ENCODE measurements at regions not wholly inside any gene's neighbourhood (a gene's known extent, or its start where the extent isn't known, plus 50 kb on each side); places are given as distances from the start of the nearest gene placed in this dataset.

- no peak overlapping the region for H3K9ac ChIP-seq (ENCODE audit: low read length in 3 of 3)
- H3K4me1 ChIP-seq (ENCODE audit: control insufficient read depth in 2 of 3, insufficient read depth in 2 of 3, low read depth in 1 of 3, low read length in 3 of 3) = no peaks in the 10 kb centered on the region
- DNase-seq (no peak), FAIRE-seq (no peak)
- intact Hi-C loops (cut with DNase I) = no loop called here
- no peak for TF ChIP-seq CTCF (IDR thresholded peaks at IDR 0.05; ENCODE audit: borderline replicate concordance, extremely low read depth, insufficient read depth)
- no peaks in the 10 kb centered on the region for H3K27me3 ChIP-seq (ENCODE audit: control insufficient read depth, insufficient read depth, low read length)
- no peaks in the 10 kb centered on the region for H3K36me3 ChIP-seq (ENCODE audit: control insufficient read depth in 2 of 3, insufficient read depth in 3 of 3, low read length in 3 of 3)
- no peak overlapping the region for H3K27ac ChIP-seq (ENCODE audit: low read depth in 2 of 2, low read length in 2 of 2)
- no peaks in the 10 kb centered on the region for H3K9me3 ChIP-seq (ENCODE audit: control insufficient read depth in 2 of 3, insufficient read depth in 1 of 3, low read length in 3 of 3)
- H3K4me3 ChIP-seq (ENCODE audit: low read length in 3 of 3) = no peak overlapping the region
These were observed 113.2 kb upstream of the ERCC6L2 start for GRCh38 chr9:95762322-95762721.

GRCh38 chr9:95760791-95761190 lies 114.7 kb upstream of the ERCC6L2 start:
- H3K4me3 ChIP-seq (ENCODE audit: low read length in 3 of 3) = no peak overlapping the region
- peaks cover 0 to 2% (median 0%) of the 10 kb centered on the region in 3 donors for H3K4me1 ChIP-seq (ENCODE audit: control insufficient read depth in 2 of 3, insufficient read depth in 2 of 3, low read depth in 1 of 3, low read length in 3 of 3)
- DNase-seq = no peak
- no peaks in the 10 kb centered on the region for H3K27me3 ChIP-seq (ENCODE audit: control insufficient read depth, insufficient read depth, low read length)
- no peak overlapping the region for H3K27ac ChIP-seq (ENCODE audit: low read depth in 2 of 2, low read length in 2 of 2)
- no peaks in the 10 kb centered on the region for H3K36me3 ChIP-seq (ENCODE audit: control insufficient read depth in 2 of 3, insufficient read depth in 3 of 3, low read length in 3 of 3)
- no peak overlapping the region for H3K9ac ChIP-seq (ENCODE audit: low read length in 3 of 3)
- intact Hi-C loops (cut with DNase I) = no loop called here
- FAIRE-seq = no peak
- H3K9me3 ChIP-seq (ENCODE audit: control insufficient read depth in 2 of 3, insufficient read depth in 1 of 3, low read length in 3 of 3) = no peaks in the 10 kb centered on the region
- TF ChIP-seq CTCF (IDR thresholded peaks at IDR 0.05; ENCODE audit: borderline replicate concordance, extremely low read depth, insufficient read depth) = no peak

GRCh38 chr9:95757439-95757838 lies 118.1 kb upstream of the ERCC6L2 start:
- Histone ChIP-seq H3K9ac (ENCODE audit: low read length in 3 of 3) (no peak overlapping the region), H3K4me1 (ENCODE audit: control insufficient read depth in 2 of 3, insufficient read depth in 2 of 3, low read depth in 1 of 3, low read length in 3 of 3) (peaks cover 0 to 2% (median 2%) of the 10 kb centered on the region in 3 donors), H3K36me3 (ENCODE audit: control insufficient read depth in 2 of 3, insufficient read depth in 3 of 3, low read length in 3 of 3) (no peaks in the 10 kb centered on the region), H3K4me3 (ENCODE audit: low read length in 3 of 3) (no peak overlapping the region), H3K27me3 (ENCODE audit: control insufficient read depth, insufficient read depth, low read length) (no peaks in the 10 kb centered on the region), H3K9me3 (ENCODE audit: control insufficient read depth in 2 of 3, insufficient read depth in 1 of 3, low read length in 3 of 3) (no peaks in the 10 kb centered on the region), H3K27ac (ENCODE audit: low read depth in 2 of 2, low read length in 2 of 2) (no peak overlapping the region)
- FAIRE-seq (no peak), DNase-seq (no peak)
- TF ChIP-seq CTCF (IDR thresholded peaks at IDR 0.05; ENCODE audit: borderline replicate concordance, extremely low read depth, insufficient read depth) = no peak
- intact Hi-C loops (cut with DNase I) = no loop called here

GRCh38 chr9:95756986-95757385 lies 118.5 kb upstream of the ERCC6L2 start:
- no peak overlapping the region for H3K4me3 ChIP-seq (ENCODE audit: low read length in 3 of 3)
- intact Hi-C loops (cut with DNase I) = no loop called here
- peak overlapping the region in 1 of 2 donors; percentile 23 for H3K27ac ChIP-seq (ENCODE audit: low read depth in 2 of 2, low read length in 2 of 2)

More at GRCh38 chr9:95756986-95757385, 118.5 kb upstream of the ERCC6L2 start:
- no peak for TF ChIP-seq CTCF (IDR thresholded peaks at IDR 0.05; ENCODE audit: borderline replicate concordance, extremely low read depth, insufficient read depth)
- no peaks in the 10 kb centered on the region for H3K9me3 ChIP-seq (ENCODE audit: control insufficient read depth in 2 of 3, insufficient read depth in 1 of 3, low read length in 3 of 3)
- no peaks in the 10 kb centered on the region for H3K36me3 ChIP-seq (ENCODE audit: control insufficient read depth in 2 of 3, insufficient read depth in 3 of 3, low read length in 3 of 3)
- H3K4me1 ChIP-seq (ENCODE audit: control insufficient read depth in 2 of 3, insufficient read depth in 2 of 3, low read depth in 1 of 3, low read length in 3 of 3) = peaks cover 0 to 2% (median 2%) of the 10 kb centered on the region in 3 donors
- DNase-seq (no peak), FAIRE-seq (no peak)
- no peaks in the 10 kb centered on the region for H3K27me3 ChIP-seq (ENCODE audit: control insufficient read depth, insufficient read depth, low read length)
- no peak overlapping the region for H3K9ac ChIP-seq (ENCODE audit: low read length in 3 of 3)

Measured in kidney (tissue), 13 donors.